Body of pancreas (tissue), 4 donors: ENCODE measurements at regions not wholly inside any gene's neighbourhood (a gene's known extent, or its start where the extent isn't known, plus 50 kb on each side); places are given as distances from the start of the nearest gene placed in this dataset.

Source experiments
- POLR2A ChIP-seq, 3 donors: fragments of 450-650 bp; IDR thresholded peaks; one replicate each; pipeline ENCODE4 v1.6.1; 2016; ENCODE audit warnings: antibody characterized with exemption in 3 of 3, mild to moderate bottlenecking in 2 of 3
- TF ChIP-seq, protein P1 (sequence below), 7 experiments: fragments of 450-650 bp in 4 of 7; fragments of 200-600 bp in 3 of 7; sonication (generic) in 3 of 7; IDR thresholded peaks; one replicate each; pipeline ENCODE4 v1.5.1; 2016 to 2019; ENCODE audit warnings: antibody characterized with exemption in 7 of 7

DNA sequence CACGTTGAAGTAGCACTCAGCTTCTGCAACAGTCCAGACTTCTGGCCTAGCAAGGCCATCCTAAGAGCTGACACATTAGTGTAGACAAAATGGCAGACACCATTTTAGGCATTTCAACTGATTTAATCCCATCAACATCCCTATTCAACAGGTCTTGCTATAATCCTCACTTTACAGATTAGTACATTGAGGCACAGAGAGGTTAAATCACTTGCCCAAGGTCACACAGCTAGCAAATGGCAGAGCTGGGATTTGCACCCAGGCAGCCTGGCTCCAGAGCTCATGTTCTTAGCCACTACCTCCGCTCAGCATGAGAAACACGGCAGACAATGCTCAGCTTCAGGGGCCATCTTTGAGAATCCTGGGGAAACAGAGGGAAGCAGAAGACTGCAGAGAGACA, 107.9 kb upstream of the TRIM2 start:
- TF ChIP-seq, protein P1, sequence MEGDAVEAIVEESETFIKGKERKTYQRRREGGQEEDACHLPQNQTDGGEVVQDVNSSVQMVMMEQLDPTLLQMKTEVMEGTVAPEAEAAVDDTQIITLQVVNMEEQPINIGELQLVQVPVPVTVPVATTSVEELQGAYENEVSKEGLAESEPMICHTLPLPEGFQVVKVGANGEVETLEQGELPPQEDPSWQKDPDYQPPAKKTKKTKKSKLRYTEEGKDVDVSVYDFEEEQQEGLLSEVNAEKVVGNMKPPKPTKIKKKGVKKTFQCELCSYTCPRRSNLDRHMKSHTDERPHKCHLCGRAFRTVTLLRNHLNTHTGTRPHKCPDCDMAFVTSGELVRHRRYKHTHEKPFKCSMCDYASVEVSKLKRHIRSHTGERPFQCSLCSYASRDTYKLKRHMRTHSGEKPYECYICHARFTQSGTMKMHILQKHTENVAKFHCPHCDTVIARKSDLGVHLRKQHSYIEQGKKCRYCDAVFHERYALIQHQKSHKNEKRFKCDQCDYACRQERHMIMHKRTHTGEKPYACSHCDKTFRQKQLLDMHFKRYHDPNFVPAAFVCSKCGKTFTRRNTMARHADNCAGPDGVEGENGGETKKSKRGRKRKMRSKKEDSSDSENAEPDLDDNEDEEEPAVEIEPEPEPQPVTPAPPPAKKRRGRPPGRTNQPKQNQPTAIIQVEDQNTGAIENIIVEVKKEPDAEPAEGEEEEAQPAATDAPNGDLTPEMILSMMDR (IDR thresholded peaks at IDR 0.05), result no peak
- no peak for TF ChIP-seq POLR2A (IDR thresholded peaks at IDR 0.05)
